WTC11 (cell line): ENCODE measurements at regions not wholly inside any gene's neighbourhood (a gene's known extent, or its start where the extent isn't known, plus 50 kb on each side); places are given as distances from the start of the nearest gene placed in this dataset.

Source experiments
- ATAC-seq: fragments of 200-7000 bp; cut with Tn5 transposase; 2 replicates; pipeline ENCODE4 v1.10.0; 2021; ENCODE audit warnings: mild to moderate bottlenecking, moderate library complexity
- CTCF ChIA-PET: fragments of 300-600 bp; sonication (Branson Sonifier 250); formaldehyde crosslinking; loops from one replicate; lab custom pipeline; 2021; ENCODE audit warnings: antibody characterized with exemption; lab: Charles Lee
- POLR2A ChIA-PET: fragments of 350-600 bp; sonication (Branson Sonifier 250); formaldehyde crosslinking; loops from one replicate; lab custom pipeline; 2021; ENCODE audit warnings: antibody characterized with exemption; lab: Charles Lee
- DNase-seq: peaks from one replicate; pipeline ENCODE4 v3.0.0; 2021; ENCODE audit warnings: low spot score
- H3K27ac Mint-ChIP-seq: 2 replicates; pipeline ENCODE4 v1.8.0; 2021; ENCODE audit warnings: mixed read lengths
- H3K27me3 Mint-ChIP-seq: 2 replicates; pipeline ENCODE4 v1.8.0; 2021; ENCODE audit warnings: low read depth, mild to moderate bottlenecking, moderate library complexity, mixed read lengths
- H3K36me3 Mint-ChIP-seq: 2 replicates; pipeline ENCODE4 v1.8.0; 2021; ENCODE audit warnings: mixed read lengths
- H3K4me1 Mint-ChIP-seq: 2 replicates; pipeline ENCODE4 v1.8.0; 2022; ENCODE audit warnings: mixed read lengths
- H3K4me3 Mint-ChIP-seq: 2 replicates; pipeline ENCODE4 v1.8.0; 2021; ENCODE audit warnings: mild to moderate bottlenecking, moderate library complexity, mixed read lengths
- H3K9me3 Mint-ChIP-seq: 2 replicates; pipeline ENCODE4 v1.8.0; 2021; ENCODE audit warnings: mixed read lengths
- ATF1 ChIP-seq: sonication (generic); formaldehyde crosslinking; IDR thresholded peaks from 2 replicates; pipeline ENCODE4 v1.8.1; 2023; ENCODE audit warnings: mild to moderate bottlenecking, moderate library complexity, missing genetic modification reagents
- FOXK1 ChIP-seq: sonication (generic); formaldehyde crosslinking; IDR thresholded peaks from 2 replicates; pipeline ENCODE4 v1.8.0; 2022; ENCODE audit warnings: mild to moderate bottlenecking, moderate library complexity, missing genetic modification reagents
- JAZF1 ChIP-seq: fragments of 250-450 bp; sonication (Bioruptor Pico); IDR thresholded peaks from 2 replicates; pipeline ENCODE4 v1.9.0; 2021; ENCODE audit warnings: moderate library complexity, mild to moderate bottlenecking, inconsistent platforms
- JUN ChIP-seq: sonication (generic); formaldehyde crosslinking; IDR thresholded peaks from 2 replicates; pipeline ENCODE4 v1.8.0; 2023; ENCODE audit warnings: mild to moderate bottlenecking, missing genetic modification reagents
- MXD4 ChIP-seq: fragments of 250-450 bp; sonication (Bioruptor Pico); IDR thresholded peaks from 2 replicates; pipeline ENCODE4 v1.8.0; 2021; ENCODE audit warnings: mild to moderate bottlenecking, moderate library complexity, borderline replicate concordance
- MYBL2 ChIP-seq: sonication (generic); formaldehyde crosslinking; IDR thresholded peaks from 2 replicates; pipeline ENCODE4 v1.8.1; 2023; ENCODE audit warnings: mild to moderate bottlenecking, moderate library complexity, missing genetic modification reagents
- NFYB ChIP-seq: sonication (generic); formaldehyde crosslinking; conservative IDR thresholded peaks from 2 replicates; pipeline ENCODE4 v1.8.0; 2022; ENCODE audit warnings: low read depth, missing genetic modification reagents
- NR1H2 ChIP-seq: sonication (generic); formaldehyde crosslinking; IDR thresholded peaks from 2 replicates; pipeline ENCODE4 v1.9.0; 2021; ENCODE audit warnings: mild to moderate bottlenecking, moderate library complexity, missing genetic modification reagents
- RELA ChIP-seq: sonication (generic); formaldehyde crosslinking; IDR thresholded peaks from 2 replicates; pipeline ENCODE4 v1.8.1; 2022; ENCODE audit warnings: missing genetic modification reagents, mild to moderate bottlenecking, borderline replicate concordance
- RORB ChIP-seq: fragments of 250-450 bp; sonication (Bioruptor Pico); IDR thresholded peaks from 2 replicates; pipeline ENCODE4 v1.9.0; 2021; ENCODE audit warnings: mild to moderate bottlenecking
- SMAD3 ChIP-seq: sonication (generic); formaldehyde crosslinking; IDR thresholded peaks from 2 replicates; pipeline ENCODE4 v1.8.0; 2022; ENCODE audit warnings: missing genetic modification reagents, mild to moderate bottlenecking, borderline replicate concordance
- SMAD4 ChIP-seq: sonication (generic); formaldehyde crosslinking; IDR thresholded peaks from 2 replicates; pipeline ENCODE4 v1.8.0; 2022; ENCODE audit warnings: mild to moderate bottlenecking, missing genetic modification reagents
- SOX15 ChIP-seq: fragments of 250-450 bp; sonication (Bioruptor Pico); IDR thresholded peaks from 2 replicates; pipeline ENCODE4 v1.9.0; 2021; ENCODE audit warnings: mild to moderate bottlenecking
- SP1 ChIP-seq: sonication (generic); formaldehyde crosslinking; conservative IDR thresholded peaks from 2 replicates; pipeline ENCODE4 v1.8.1; 2022; ENCODE audit warnings: missing genetic modification reagents
- TCF7 ChIP-seq: sonication (generic); formaldehyde crosslinking; IDR thresholded peaks from 2 replicates; pipeline ENCODE4 v1.8.0; 2022; ENCODE audit warnings: mild to moderate bottlenecking, low read depth, missing genetic modification reagents, moderate library complexity
- TEAD1 ChIP-seq: sonication (generic); formaldehyde crosslinking; IDR thresholded peaks from 2 replicates; pipeline ENCODE4 v1.8.0; 2022; ENCODE audit warnings: mild to moderate bottlenecking, missing genetic modification reagents
- TEAD4 ChIP-seq: sonication (generic); formaldehyde crosslinking; IDR thresholded peaks from 2 replicates; pipeline ENCODE4 v1.8.0; 2022; ENCODE audit warnings: mild to moderate bottlenecking, missing genetic modification reagents
- ZNF219 ChIP-seq: sonication (generic); formaldehyde crosslinking; IDR thresholded peaks from 2 replicates; pipeline ENCODE4 v1.8.0; 2023; ENCODE audit warnings: missing genetic modification reagents, mild to moderate bottlenecking, borderline replicate concordance
- ZNF423 ChIP-seq: fragments of 250-450 bp; sonication (Bioruptor Pico); IDR thresholded peaks from 2 replicates; pipeline ENCODE4 v2.1.2; 2022; ENCODE audit warnings: mild to moderate bottlenecking, moderate library complexity
- TF ChIP-seq, protein P1 (sequence below): sonication (generic); formaldehyde crosslinking; IDR thresholded peaks from 2 replicates; pipeline ENCODE4 v1.8.0; 2022; ENCODE audit warnings: missing genetic modification reagents
- TF ChIP-seq, protein P2 (sequence below): sonication (generic); formaldehyde crosslinking; IDR thresholded peaks from 2 replicates; pipeline ENCODE4 v1.8.1; 2023; ENCODE audit warnings: mild to moderate bottlenecking, missing genetic modification reagents
- TF ChIP-seq, protein P3 (sequence below): sonication (generic); formaldehyde crosslinking; IDR thresholded peaks from 2 replicates; pipeline ENCODE4 v1.8.0; 2023; ENCODE audit warnings: missing genetic modification reagents, mild to moderate bottlenecking, borderline replicate concordance
- TF ChIP-seq, protein P4 (sequence below): fragments of 250-450 bp; sonication (Bioruptor Pico); conservative IDR thresholded peaks from 2 replicates; pipeline ENCODE4 v1.9.0; 2021; ENCODE audit warnings: mild to moderate bottlenecking

DNA sequence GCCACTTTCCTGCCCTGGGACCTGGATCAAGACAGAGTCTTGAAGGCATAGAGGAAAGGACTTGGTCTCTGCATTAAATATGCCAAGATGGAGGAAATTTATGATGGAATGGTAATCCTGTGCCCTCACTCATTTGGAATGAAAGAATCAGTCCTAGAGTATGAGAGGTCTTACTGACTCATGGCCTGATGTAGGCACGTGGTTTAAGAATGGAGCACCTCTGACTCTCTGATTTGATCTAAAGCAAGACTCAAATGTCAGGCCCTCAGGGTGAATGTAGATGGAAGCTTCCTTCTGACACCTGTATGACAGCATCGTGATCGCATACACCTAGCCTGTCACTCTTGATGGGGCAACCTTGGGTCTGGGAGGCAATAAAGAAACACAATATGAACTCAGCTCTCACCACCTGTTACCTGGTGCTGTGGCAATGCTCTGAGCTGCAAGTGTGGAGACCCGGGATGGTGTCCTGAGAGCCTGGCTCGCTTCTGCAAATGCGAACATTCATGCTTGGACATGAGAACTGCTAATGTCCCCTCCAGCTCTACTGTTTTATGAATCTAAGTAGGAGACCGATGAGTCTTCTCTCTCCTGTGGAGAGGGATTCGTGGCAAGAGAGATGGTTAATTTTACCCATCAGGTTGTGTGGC is 229.9 kb downstream of the ABCC12 start (continued):
- TF ChIP-seq, protein P1, sequence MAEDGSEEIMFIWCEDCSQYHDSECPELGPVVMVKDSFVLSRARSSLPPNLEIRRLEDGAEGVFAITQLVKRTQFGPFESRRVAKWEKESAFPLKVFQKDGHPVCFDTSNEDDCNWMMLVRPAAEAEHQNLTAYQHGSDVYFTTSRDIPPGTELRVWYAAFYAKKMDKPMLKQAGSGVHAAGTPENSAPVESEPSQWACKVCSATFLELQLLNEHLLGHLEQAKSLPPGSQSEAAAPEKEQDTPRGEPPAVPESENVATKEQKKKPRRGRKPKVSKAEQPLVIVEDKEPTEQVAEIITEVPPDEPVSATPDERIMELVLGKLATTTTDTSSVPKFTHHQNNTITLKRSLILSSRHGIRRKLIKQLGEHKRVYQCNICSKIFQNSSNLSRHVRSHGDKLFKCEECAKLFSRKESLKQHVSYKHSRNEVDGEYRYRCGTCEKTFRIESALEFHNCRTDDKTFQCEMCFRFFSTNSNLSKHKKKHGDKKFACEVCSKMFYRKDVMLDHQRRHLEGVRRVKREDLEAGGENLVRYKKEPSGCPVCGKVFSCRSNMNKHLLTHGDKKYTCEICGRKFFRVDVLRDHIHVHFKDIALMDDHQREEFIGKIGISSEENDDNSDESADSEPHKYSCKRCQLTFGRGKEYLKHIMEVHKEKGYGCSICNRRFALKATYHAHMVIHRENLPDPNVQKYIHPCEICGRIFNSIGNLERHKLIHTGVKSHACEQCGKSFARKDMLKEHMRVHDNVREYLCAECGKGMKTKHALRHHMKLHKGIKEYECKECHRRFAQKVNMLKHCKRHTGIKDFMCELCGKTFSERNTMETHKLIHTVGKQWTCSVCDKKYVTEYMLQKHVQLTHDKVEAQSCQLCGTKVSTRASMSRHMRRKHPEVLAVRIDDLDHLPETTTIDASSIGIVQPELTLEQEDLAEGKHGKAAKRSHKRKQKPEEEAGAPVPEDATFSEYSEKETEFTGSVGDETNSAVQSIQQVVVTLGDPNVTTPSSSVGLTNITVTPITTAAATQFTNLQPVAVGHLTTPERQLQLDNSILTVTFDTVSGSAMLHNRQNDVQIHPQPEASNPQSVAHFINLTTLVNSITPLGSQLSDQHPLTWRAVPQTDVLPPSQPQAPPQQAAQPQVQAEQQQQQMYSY (CRISPR knock-in tag), result no peak
- TF ChIP-seq TEAD1 (CRISPR knock-in tag) (no peak), SMAD4 (CRISPR knock-in tag) (no peak), RELA (CRISPR knock-in tag) (no peak), ZNF423 (CRISPR knock-in tag) (no peak), ATF1 (CRISPR knock-in tag) (no peak), TEAD4 (CRISPR knock-in tag) (no peak)
- TF ChIP-seq, protein P2, sequence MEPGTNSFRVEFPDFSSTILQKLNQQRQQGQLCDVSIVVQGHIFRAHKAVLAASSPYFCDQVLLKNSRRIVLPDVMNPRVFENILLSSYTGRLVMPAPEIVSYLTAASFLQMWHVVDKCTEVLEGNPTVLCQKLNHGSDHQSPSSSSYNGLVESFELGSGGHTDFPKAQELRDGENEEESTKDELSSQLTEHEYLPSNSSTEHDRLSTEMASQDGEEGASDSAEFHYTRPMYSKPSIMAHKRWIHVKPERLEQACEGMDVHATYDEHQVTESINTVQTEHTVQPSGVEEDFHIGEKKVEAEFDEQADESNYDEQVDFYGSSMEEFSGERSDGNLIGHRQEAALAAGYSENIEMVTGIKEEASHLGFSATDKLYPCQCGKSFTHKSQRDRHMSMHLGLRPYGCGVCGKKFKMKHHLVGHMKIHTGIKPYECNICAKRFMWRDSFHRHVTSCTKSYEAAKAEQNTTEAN (CRISPR knock-in tag), result no peak

DNA sequence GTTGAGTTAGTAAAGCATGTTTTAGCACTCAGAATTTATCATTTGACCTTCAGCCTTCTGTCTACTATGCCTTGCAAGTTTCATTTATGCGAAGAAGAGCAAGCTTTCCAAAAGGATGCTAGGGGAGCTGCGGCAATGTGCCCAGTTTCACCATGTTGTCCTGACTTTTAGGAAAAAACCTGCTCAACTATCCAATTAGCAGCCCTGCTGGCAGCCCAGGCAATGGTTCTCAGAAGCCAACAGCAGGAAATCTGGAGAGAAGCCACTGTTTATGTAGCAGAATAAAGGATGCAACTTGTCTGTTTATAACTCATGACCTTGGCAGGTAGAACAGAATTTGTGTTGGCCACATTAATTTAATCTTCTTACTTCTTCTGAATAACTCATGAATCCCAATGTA is 230.8 kb downstream of the ABCC12 start:
- CTCF ChIA-PET, result no interaction called here
- no peak for TF ChIP-seq SMAD3 (CRISPR knock-in tag)
- no peak for TF ChIP-seq JUN (CRISPR knock-in tag)
- no peak for TF ChIP-seq RORB (CRISPR knock-in tag)
- TF ChIP-seq NR1H2 (CRISPR knock-in tag), result no peak
- no peak for TF ChIP-seq SOX15
- TF ChIP-seq ZNF219 (CRISPR knock-in tag), result no peak
- TF ChIP-seq, protein P3, sequence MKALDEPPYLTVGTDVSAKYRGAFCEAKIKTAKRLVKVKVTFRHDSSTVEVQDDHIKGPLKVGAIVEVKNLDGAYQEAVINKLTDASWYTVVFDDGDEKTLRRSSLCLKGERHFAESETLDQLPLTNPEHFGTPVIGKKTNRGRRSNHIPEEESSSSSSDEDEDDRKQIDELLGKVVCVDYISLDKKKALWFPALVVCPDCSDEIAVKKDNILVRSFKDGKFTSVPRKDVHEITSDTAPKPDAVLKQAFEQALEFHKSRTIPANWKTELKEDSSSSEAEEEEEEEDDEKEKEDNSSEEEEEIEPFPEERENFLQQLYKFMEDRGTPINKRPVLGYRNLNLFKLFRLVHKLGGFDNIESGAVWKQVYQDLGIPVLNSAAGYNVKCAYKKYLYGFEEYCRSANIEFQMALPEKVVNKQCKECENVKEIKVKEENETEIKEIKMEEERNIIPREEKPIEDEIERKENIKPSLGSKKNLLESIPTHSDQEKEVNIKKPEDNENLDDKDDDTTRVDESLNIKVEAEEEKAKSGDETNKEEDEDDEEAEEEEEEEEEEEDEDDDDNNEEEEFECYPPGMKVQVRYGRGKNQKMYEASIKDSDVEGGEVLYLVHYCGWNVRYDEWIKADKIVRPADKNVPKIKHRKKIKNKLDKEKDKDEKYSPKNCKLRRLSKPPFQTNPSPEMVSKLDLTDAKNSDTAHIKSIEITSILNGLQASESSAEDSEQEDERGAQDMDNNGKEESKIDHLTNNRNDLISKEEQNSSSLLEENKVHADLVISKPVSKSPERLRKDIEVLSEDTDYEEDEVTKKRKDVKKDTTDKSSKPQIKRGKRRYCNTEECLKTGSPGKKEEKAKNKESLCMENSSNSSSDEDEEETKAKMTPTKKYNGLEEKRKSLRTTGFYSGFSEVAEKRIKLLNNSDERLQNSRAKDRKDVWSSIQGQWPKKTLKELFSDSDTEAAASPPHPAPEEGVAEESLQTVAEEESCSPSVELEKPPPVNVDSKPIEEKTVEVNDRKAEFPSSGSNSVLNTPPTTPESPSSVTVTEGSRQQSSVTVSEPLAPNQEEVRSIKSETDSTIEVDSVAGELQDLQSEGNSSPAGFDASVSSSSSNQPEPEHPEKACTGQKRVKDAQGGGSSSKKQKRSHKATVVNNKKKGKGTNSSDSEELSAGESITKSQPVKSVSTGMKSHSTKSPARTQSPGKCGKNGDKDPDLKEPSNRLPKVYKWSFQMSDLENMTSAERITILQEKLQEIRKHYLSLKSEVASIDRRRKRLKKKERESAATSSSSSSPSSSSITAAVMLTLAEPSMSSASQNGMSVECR, result no peak
- no peak for TF ChIP-seq TCF7 (CRISPR knock-in tag)
- no peak for TF ChIP-seq NFYB (CRISPR knock-in tag)
- no peak for TF ChIP-seq JAZF1
- TF ChIP-seq, protein P4, sequence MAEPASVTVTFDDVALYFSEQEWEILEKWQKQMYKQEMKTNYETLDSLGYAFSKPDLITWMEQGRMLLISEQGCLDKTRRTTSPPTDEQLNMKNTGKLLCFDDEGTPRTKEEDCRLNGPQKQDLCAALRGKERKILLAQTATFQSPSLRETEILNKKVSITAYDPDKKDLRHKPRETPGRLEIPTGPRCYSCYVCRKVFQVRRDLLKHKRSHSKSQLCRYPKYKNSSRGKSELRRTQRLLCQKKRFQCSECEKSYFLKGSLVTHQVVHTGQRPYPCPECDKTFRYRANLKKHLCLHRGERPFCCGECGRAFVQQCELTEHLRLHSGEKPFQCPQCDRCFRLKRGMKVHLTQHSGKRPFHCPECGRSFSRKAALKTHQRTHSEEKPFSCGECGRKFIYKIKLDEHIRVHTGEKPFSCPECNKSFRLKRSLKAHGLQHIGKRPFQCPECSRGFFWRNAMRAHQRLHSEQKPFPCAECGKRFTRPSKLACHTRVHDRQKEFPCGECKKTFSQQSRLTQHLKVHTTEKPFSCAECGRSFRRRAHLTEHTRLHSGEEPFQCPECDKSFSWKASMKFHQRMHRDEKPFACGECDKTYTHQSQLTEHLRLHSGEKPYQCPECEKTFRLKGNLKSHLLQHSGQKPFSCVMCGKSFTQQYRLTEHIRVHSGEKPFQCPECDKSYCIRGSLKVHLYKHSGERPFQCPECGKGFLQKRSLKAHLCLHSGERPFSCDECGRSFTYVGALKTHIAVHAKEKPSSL (CRISPR knock-in tag), result no peak
- TF ChIP-seq MYBL2 (CRISPR knock-in tag), result no peak
- TF ChIP-seq SP1 (CRISPR knock-in tag), result no peak
- TF ChIP-seq SMAD4 (CRISPR knock-in tag), result no peak
- TF ChIP-seq MXD4 (CRISPR knock-in tag), result no peak
- TF ChIP-seq FOXK1, result no peak
- H3K9me3 Mint-ChIP-seq, result peaks cover 16% of the 10 kb centered on the region
- POLR2A ChIA-PET, result no interaction called here
- H3K4me1 Mint-ChIP-seq, result peaks cover 6% of the 10 kb centered on the region; the same call in 1 of the 2 replicates
- peaks cover 5% of the 10 kb centered on the region; the same call in 1 of the 2 replicates for H3K36me3 Mint-ChIP-seq
- H3K4me3 Mint-ChIP-seq, result no peak overlapping the region
- H3K27ac Mint-ChIP-seq, result no peak overlapping the region
- H3K27me3 Mint-ChIP-seq, result no peaks in the 10 kb centered on the region; the same call in 1 of the 2 replicates
- ATAC-seq, result no peak
- DNase-seq, result no peak
